MCF 10A (cell line): ENCODE measurements at regions not wholly inside any gene's neighbourhood (a gene's known extent, or its start where the extent isn't known, plus 50 kb on each side); places are given as distances from the start of the nearest gene placed in this dataset.
A peak's percentile ranks its signal among the peaks of the same experiment; 100 is the strongest.

Experiments
- BruUV-seq: library from RNA; stranded (reverse); fragments of 400-500 nt; replicated peaks from 2 replicates; lab custom pipeline; 2021; lab: Mats Ljungman, UMichigan
- CTCF ChIA-PET: fragments of 300-600 bp; sonication (Branson Sonifier 250); formaldehyde crosslinking; extraction: SDS; loops from one replicate; lab custom pipeline; 2021; ENCODE audit warnings: antibody characterized with exemption, inconsistent platforms; lab: Yijun Ruan, JAX
- POLR2A ChIA-PET: fragments of 300-600, 350-650 bp; sonication (Branson Sonifier 250); formaldehyde crosslinking; extraction: SDS; loops from one replicate; lab custom pipeline; 2020; ENCODE audit warnings: antibody characterized with exemption, inconsistent platforms; lab: Yijun Ruan, JAX
- DNase-seq: peaks from one replicate; pipeline ENCODE4 v3.0.0-alpha.2; 2018; ENCODE audit not compliant: unreplicated experiment
- H3K27ac Mint-ChIP-seq: one replicate; pipeline ENCODE4 v1.8.0; 2022; ENCODE audit warnings: mild to moderate bottlenecking, low read depth, mixed read lengths; ENCODE audit not compliant: unreplicated experiment
- H3K27me3 Mint-ChIP-seq: one replicate; pipeline ENCODE4 v1.8.0; 2022; ENCODE audit warnings: mixed read lengths; ENCODE audit not compliant: insufficient read depth, unreplicated experiment
- H3K36me3 Mint-ChIP-seq: one replicate; pipeline ENCODE4 v1.8.0; 2022; ENCODE audit warnings: mild to moderate bottlenecking, moderate library complexity, mixed read lengths; ENCODE audit not compliant: insufficient read depth, unreplicated experiment
- H3K4me1 Mint-ChIP-seq: one replicate; pipeline ENCODE4 v1.8.0; 2022; ENCODE audit warnings: mixed read lengths; ENCODE audit not compliant: insufficient read depth, unreplicated experiment
- H3K4me3 Mint-ChIP-seq: one replicate; pipeline ENCODE4 v1.8.0; 2022; ENCODE audit warnings: mild to moderate bottlenecking, moderate library complexity, mixed read lengths; ENCODE audit not compliant: unreplicated experiment
- H3K9me3 Mint-ChIP-seq: one replicate; pipeline ENCODE4 v1.8.0; 2022; ENCODE audit warnings: mixed read lengths; ENCODE audit not compliant: unreplicated experiment
- intact Hi-C: fragments of 100-400 bp; cut with micrococcal nuclease; formaldehyde crosslinking; loops from 2 replicates; pipeline ENCODE4 v1.14.1; 2022
- TF ChIP-seq, protein P1 (sequence below): fragments of 200-600 bp; IDR thresholded peaks from one replicate; pipeline ENCODE4 v1.8.0; 2022; ENCODE audit warnings: antibody characterized with exemption, mild to moderate bottlenecking; ENCODE audit not compliant: unreplicated experiment

DNA sequence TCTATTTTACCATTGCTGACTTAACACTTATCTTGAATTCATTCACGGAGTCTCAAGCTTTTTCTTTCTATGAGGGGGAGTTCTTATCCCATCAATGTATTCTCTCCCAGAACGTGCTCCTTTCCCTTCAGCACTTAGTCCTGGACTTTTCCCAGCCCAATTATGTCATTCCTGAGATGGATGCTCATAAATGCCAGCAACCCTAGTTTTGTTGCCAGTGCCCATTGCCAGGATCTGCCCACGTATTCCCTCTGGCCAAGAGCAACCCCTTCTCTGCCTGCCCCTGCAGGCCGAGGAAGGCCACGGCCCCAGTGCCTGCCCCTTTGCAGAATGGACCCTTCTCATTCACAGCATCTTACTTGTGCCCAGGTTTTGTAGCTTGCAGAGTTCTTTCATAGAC is 67.4 kb upstream of the PPP1R3C start:
- TF ChIP-seq, protein P1, sequence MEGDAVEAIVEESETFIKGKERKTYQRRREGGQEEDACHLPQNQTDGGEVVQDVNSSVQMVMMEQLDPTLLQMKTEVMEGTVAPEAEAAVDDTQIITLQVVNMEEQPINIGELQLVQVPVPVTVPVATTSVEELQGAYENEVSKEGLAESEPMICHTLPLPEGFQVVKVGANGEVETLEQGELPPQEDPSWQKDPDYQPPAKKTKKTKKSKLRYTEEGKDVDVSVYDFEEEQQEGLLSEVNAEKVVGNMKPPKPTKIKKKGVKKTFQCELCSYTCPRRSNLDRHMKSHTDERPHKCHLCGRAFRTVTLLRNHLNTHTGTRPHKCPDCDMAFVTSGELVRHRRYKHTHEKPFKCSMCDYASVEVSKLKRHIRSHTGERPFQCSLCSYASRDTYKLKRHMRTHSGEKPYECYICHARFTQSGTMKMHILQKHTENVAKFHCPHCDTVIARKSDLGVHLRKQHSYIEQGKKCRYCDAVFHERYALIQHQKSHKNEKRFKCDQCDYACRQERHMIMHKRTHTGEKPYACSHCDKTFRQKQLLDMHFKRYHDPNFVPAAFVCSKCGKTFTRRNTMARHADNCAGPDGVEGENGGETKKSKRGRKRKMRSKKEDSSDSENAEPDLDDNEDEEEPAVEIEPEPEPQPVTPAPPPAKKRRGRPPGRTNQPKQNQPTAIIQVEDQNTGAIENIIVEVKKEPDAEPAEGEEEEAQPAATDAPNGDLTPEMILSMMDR = no peak
- peaks cover 17% of the 10 kb centered on the region for H3K4me1 Mint-ChIP-seq
- ChIA-PET CTCF (no interaction called here), POLR2A (interaction anchor here (0.6 to 1.3 kb wide), 5 partner anchors 9 to 206 kb away, joined by 3 read pairs; no protein-coding TSS in a partner anchor)
- intact Hi-C loops = no loop called here
- no peaks in the 10 kb centered on the region for H3K9me3 Mint-ChIP-seq
- no TSS peak for BruUV-seq
- no peak overlapping the region for H3K27ac Mint-ChIP-seq
- no peaks in the 10 kb centered on the region for H3K36me3 Mint-ChIP-seq
- no peak overlapping the region for H3K4me3 Mint-ChIP-seq
- DNase-seq = peak; percentile 70
- H3K27me3 Mint-ChIP-seq = peaks cover 64% of the 10 kb centered on the region

DNA sequence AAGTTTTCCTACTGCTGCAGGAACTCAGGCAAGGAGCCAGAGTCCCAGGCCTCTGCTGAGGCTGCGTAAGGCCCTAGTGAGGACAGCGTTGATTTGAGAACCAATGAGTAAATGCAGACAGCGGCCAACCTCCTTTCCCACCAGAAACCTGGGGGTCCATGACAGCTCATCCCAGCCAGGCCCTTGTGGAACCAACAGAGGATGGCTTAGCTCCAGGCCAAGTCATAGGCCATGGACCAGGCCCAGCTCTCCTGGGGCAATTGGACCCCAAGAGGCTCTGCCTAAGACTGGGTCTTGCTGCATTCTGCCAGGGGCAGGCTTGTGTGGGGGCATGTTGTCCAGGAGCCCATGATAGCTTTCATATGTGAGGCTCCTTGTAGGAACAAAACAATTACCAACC is 65.4 kb upstream of the PPP1R3C start:
- TF ChIP-seq, protein P1 = no peak
- Mint-ChIP-seq H3K27me3 (peaks cover 64% of the 10 kb centered on the region), H3K4me1 (peaks cover 17% of the 10 kb centered on the region), H3K9me3 (no peaks in the 10 kb centered on the region), H3K36me3 (no peaks in the 10 kb centered on the region), H3K4me3 (no peak overlapping the region), H3K27ac (no peak overlapping the region)
- intact Hi-C loops = no loop called here
- ChIA-PET POLR2A (no interaction called here), CTCF (interaction anchor here (0.8 kb wide), 1 partner anchor 20 kb away, joined by 3 read pairs; no protein-coding TSS in a partner anchor)
- BruUV-seq = no TSS peak
- DNase-seq = no peak

DNA sequence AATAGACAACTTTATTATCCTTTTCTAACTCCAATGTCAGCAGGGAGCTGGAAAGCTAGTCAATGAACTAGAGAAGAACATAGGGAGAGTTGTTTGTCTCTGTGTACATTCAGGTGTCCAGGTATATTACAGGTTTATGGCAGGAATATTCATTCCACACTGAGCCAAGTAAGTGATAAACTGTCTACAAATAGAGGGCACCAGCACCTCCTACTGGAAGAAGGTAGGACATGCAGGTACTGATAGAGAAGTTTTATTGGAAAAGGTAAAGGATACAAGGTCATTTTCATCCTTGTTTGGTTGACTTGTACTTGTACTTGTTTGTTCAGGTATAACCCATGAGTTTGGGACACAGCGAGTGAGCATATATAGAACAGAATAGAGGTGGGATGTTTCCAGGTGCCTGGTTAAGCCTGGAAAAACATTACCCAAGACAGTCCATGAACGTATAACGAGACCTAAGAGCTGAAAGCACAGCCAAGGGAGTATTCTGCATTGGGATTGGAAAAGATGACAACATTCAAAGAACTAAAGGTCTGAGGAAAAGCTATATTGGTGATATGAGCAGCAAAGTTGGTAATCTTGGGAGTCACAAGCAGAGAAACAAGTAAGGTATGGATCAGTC is 61.4 kb upstream of the PPP1R3C start:
- peaks cover 19% of the 10 kb centered on the region for H3K4me1 Mint-ChIP-seq
- TF ChIP-seq, protein P1 = peak; percentile 79
- CTCF ChIA-PET = interaction anchor here (0.6 to 5.8 kb wide), 29 partner anchors 8 to 396 kb away, joined by 3 to 52 read pairs (median 5); partner anchors contain the start of gene PPP1R3C
- H3K36me3 Mint-ChIP-seq = no peaks in the 10 kb centered on the region
- peaks cover 25% of the 10 kb centered on the region for H3K27me3 Mint-ChIP-seq
- BruUV-seq = no TSS peak
- no peak overlapping the region for H3K27ac Mint-ChIP-seq
- peak; percentile 83 for DNase-seq
- H3K4me3 Mint-ChIP-seq = no peak overlapping the region
- no peaks in the 10 kb centered on the region for H3K9me3 Mint-ChIP-seq
- POLR2A ChIA-PET = interaction anchor here (1.0 to 1.4 kb wide), 2 partner anchors 24 to 42 kb away, joined by 4 read pairs; no protein-coding TSS in a partner anchor
- intact Hi-C loops = loop anchor here (1.0 to 5.0 kb wide), 6 partner anchors 51 to 397 kb away; no protein-coding TSS in a partner anchor

DNA sequence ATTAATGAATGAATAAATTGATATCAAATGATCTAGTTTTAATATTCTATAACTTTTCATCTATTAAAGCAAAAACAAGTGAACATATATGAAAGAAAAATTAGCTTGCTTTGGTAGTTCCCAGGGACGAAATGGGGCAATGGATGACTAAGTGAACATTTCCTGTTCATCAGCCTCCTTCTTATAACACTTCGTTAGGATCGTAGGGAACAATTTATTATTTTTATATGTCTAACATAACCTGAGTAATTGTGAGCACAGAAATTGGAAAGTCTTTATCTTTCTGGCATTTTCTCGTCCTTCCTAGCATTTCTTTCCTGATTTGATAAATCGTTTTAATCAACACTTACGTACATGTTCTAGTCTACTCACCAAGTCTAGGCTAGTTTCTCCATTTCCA is 59.1 kb upstream of the PPP1R3C start:
- Mint-ChIP-seq H3K4me3 (no peak overlapping the region), H3K27ac (no peak overlapping the region), H3K4me1 (peaks cover 19% of the 10 kb centered on the region), H3K9me3 (no peaks in the 10 kb centered on the region), H3K27me3 (peaks cover 21% of the 10 kb centered on the region), H3K36me3 (no peaks in the 10 kb centered on the region)
- no TSS peak for BruUV-seq
- TF ChIP-seq, protein P1 = no peak
- peak; percentile 28 for DNase-seq
- intact Hi-C loops = loop anchor here (5.0 kb wide), 2 partner anchors 305 to 395 kb away; no protein-coding TSS in a partner anchor
- POLR2A ChIA-PET = interaction anchor here (0.6 to 2.5 kb wide), 3 partner anchors 40 to 394 kb away, joined by 3 to 7 read pairs (median 4); partner anchors contain the start of gene TNKS2
- CTCF ChIA-PET = interaction anchor here (1.0 to 5.8 kb wide), 4 partner anchors 10 to 58 kb away, joined by 3 to 52 read pairs (median 7); partner anchors contain the start of gene PPP1R3C
